Adrenal gland (tissue), 5 donors: ENCODE measurements at regions not wholly inside any gene's neighbourhood (a gene's known extent, or its start where the extent isn't known, plus 50 kb on each side); places are given as distances from the start of the nearest gene placed in this dataset.

ENCODE experiments used
- CTCF ChIP-seq, 6 experiments: fragments of 450-650 bp in 4 of 6; fragments of 200-600 bp in 2 of 6; sonication (generic) in 1 of 6; IDR thresholded peaks; 1 replicate in 5 of 6; 2 replicates in 1 of 6; pipeline versions ENCODE4 v1.5.1 to v1.8.0; 2016 to 2021; ENCODE audit warnings: antibody characterized with exemption in 6 of 6, mild to moderate bottlenecking in 2 of 6, moderate library complexity in 1 of 6
- POLR2A ChIP-seq, 2 donors: fragments of 450-650 bp; IDR thresholded peaks; one replicate each; pipeline ENCODE4 v1.6.1; 2017; ENCODE audit warnings: antibody characterized with exemption in 2 of 2, mild to moderate bottlenecking in 2 of 2, moderate library complexity in 1 of 2
- donor health status: DM: no; HTN: no; CAD: no.

GRCh38 chr2:134153294-134153880 lies 100.5 kb upstream of the MGAT5 start:
- TF ChIP-seq CTCF (IDR thresholded peaks at IDR 0.05) = no peak
- no peak for TF ChIP-seq POLR2A (IDR thresholded peaks at IDR 0.05)
